Choroid plexus epithelial cell (primary cell): ENCODE measurements at regions not wholly inside any gene's neighbourhood (a gene's known extent, or its start where the extent isn't known, plus 50 kb on each side); places are given as distances from the start of the nearest gene placed in this dataset.

ENCODE experiments used
- DNase-seq: peaks from one replicate; pipeline ENCODE4 v3.0.0-alpha.2; 2010; ENCODE audit warnings: low read depth
- H3K4me3 ChIP-seq: 2 replicates; pipeline ENCODE4 v1.5.1; 2011; ENCODE audit warnings: low read depth, mild to moderate bottlenecking, control low read depth, low read length, moderate library complexity
- TF ChIP-seq, protein P1 (sequence below): conservative IDR thresholded peaks from 2 replicates; pipeline ENCODE4 v1.5.1; 2011; ENCODE audit warnings: low read depth, mild to moderate bottlenecking, control low read depth, inconsistent platforms, low read length, moderate library complexity

DNA sequence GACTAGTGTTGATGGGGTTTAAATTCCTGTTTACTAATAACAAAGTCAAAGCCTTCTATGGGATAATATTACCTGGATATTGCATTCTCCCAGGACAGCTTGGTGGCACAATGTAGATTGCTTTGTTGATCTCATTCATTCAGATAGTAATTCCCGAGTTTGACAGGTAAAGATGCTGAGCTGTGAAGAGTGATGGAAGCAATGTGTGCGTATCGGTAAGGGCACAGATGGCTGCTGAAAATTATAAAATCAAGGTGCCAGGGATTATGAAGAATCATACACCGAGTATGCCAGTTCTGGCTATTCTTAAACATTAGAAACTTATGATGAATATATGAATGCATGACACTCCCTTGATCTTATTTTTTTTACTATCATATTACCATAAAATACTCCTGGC, 100.6 kb upstream of the CNTNAP4 start:
- no peak overlapping the region for H3K4me3 ChIP-seq
- DNase-seq, result no peak
- TF ChIP-seq, protein P1, sequence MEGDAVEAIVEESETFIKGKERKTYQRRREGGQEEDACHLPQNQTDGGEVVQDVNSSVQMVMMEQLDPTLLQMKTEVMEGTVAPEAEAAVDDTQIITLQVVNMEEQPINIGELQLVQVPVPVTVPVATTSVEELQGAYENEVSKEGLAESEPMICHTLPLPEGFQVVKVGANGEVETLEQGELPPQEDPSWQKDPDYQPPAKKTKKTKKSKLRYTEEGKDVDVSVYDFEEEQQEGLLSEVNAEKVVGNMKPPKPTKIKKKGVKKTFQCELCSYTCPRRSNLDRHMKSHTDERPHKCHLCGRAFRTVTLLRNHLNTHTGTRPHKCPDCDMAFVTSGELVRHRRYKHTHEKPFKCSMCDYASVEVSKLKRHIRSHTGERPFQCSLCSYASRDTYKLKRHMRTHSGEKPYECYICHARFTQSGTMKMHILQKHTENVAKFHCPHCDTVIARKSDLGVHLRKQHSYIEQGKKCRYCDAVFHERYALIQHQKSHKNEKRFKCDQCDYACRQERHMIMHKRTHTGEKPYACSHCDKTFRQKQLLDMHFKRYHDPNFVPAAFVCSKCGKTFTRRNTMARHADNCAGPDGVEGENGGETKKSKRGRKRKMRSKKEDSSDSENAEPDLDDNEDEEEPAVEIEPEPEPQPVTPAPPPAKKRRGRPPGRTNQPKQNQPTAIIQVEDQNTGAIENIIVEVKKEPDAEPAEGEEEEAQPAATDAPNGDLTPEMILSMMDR, result no peak

DNA sequence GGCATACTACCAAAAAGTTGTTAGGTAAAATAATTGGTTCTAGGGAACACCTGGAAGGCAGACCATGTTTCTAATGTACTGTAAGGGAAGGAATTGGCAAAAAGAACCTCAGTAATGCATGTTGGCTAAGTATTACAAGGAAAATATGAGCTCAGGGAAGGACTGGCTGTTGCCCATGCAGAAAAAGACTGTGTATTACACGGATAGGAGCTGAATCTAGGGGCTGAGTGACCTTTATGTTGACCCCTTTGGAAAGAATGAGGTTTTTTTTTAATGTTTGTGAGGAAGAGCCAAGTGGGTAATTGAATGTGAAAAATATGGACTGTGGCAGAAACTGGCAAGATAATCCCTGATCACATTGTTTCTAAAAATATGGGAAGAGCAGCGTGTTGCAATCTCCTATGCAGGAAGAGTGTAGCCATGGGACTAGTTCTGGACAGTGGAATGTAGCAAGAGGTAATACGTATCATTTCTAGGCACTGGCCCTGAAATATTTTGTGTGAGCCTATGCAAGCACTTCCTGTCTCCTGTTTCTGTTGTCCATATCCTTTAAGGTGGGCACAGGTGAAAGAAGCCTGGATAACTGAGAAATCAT, 95.1 kb upstream of the CNTNAP4 start:
- DNase-seq, result no peak
- TF ChIP-seq, protein P1, result no peak
- no peak overlapping the region for H3K4me3 ChIP-seq

DNA sequence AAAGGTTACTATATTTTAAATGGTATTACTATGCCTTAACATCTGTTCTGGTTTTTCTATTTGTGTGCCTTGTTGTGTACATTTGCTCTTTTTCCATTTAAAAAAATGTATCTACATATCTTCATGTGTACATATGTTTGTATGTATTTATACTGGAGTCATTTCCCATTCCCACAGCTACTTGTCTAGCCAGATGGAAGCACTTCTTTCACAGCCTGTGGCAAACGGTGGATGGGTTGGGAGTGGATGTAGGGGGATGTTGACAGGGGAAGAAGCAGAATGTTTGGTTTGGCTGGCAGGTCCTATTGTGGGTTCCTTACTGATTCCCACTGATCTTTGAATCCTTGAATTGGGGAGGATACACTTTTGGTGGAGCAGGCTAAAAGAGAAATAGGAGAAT, 93.6 kb upstream of the CNTNAP4 start:
- TF ChIP-seq, protein P1, result no peak
- DNase-seq, result no peak
- H3K4me3 ChIP-seq, result no peak overlapping the region

DNA sequence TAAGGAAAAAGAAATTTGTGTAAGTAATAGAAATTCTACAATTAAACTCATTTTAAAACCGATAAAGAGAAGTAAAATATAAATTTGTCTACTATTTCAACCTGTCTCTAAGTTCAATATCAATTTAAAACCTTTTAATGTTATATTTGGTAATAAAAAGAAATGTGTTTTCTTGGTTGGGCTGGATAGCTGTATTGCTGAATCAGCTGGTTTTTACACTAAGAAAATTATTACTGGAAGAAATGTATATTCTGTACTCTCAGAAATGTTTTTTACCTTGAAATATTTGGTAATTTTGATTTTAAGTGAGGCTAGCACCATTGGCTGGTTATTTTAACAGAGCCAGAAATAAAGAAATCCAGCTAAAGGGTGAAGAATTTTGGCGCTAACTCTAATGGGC, 87.1 kb upstream of the CNTNAP4 start:
- no peak for DNase-seq
- TF ChIP-seq, protein P1, result no peak
- no peak overlapping the region for H3K4me3 ChIP-seq

DNA sequence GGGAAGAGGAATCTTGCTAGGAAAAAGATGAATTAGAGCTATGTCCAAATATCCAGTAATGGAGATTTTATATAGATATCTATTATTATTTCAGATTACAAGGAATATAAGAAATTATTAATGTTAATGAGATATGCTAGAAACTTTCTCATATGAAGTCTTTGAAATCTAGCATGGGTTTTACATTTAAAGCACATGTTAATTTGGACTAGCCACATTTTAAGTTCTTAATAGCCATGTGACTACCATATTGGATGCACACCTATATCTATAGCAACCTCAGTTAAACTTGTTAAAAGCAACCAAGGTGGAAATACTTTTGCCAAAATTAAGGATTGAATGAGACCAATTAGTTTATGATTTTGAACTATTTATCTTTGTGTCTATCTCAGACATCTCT, 86.7 kb upstream of the CNTNAP4 start:
- no peak overlapping the region for H3K4me3 ChIP-seq
- no peak for DNase-seq
- TF ChIP-seq, protein P1, result no peak

DNA sequence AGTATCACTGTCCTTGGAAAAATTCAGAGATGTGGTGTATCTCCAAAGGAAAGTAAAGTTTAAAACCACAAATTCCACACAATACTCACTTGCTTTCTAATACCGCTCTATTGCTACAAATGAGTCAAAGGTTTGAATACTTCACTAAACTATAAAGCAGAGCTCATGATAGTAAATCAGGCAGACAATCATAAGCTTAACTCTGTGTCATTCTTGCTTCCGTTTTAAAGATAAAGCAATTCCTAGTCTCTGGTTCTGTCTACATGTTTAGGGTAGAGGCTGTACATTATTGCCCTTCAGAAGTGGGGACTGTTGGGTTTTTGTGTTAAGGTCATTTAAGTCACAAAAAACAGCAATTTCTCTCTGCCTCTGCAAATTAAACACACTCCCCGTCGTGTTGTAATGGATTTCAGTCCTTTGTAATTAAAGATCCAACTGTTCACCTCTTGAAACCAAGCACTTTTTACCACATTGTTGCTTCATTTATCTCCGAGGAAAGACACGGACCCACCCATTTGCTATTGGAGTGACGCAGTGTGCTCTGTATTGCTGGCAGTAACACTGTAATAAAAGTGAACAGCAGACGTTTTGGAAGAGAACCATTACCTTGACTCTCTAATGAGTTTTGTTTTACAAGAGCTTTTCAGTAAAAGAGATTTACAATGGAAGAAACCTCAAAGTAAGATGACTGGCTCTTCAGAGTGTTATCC, 83.1 kb upstream of the CNTNAP4 start:
- no peak overlapping the region for H3K4me3 ChIP-seq
- DNase-seq, result no peak
- TF ChIP-seq, protein P1, result no peak

DNA sequence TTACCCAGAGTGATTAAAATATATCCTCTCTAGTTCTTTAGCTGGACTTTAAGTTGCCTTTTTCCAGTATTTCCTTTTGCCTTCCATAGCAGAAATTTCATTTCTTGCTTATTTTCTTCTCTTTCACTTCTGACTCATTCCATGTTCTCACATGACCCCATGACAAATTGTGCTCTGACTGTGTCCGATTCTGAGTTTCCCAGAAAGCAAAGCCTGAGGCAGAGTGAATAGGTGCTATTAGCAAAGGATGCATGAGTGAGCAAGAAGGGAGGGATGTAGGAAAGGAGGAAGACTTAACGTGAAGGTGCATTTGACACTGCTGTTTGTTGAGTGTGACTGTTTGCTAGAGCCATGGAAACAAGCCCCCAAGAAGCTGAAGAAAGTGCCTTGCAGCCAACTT, 82.6 kb upstream of the CNTNAP4 start:
- DNase-seq, result no peak
- H3K4me3 ChIP-seq, result no peak overlapping the region
- TF ChIP-seq, protein P1, result no peak
